ENCODE measurements at regions not wholly inside any gene's neighbourhood (a gene's known extent, or its start where the extent isn't known, plus 50 kb on each side); places are given as distances from the start of the nearest gene placed in this dataset.
A peak's percentile ranks its signal among the peaks of the same experiment; 100 is the strongest.
"Not testable (repeated sequence)": the region's sequence is repeated elsewhere in the genome, so short reads cannot be mapped to it uniquely, and the experiment has no call there.

DNA sequence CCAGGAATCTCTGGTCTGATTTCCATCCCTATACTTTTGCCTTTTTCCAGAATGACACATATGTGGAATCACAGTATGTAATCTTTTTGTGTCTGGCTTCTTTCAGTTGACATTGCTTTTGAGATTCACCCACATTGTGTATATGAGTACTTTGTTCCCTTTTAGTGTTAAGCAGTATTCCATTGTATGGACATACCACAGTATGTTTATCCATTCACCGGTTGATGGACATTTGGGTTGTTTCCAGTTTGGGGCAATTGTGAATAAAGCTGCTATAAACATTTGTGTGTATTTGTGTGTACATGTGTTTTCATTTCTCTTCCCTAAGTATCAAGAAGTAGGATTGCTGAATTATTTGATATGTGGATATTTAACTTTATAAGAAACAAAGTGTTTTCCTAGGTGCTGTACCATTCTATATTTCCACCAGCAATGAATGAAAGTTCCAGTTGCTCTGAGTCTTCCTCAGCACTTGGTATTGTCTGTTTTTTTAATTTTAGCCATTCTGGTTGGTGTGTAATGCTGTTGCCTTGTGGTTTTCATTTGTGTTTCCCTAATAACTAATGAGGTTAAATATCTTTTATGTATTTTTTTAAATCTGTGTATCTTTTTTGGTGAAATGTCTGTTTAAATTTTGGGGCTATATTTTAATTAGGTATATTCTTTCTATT is 203.5 kb upstream of the HAAO start:
- DNase-seq (ENCODE audit: low spot score) = no peak

DNA sequence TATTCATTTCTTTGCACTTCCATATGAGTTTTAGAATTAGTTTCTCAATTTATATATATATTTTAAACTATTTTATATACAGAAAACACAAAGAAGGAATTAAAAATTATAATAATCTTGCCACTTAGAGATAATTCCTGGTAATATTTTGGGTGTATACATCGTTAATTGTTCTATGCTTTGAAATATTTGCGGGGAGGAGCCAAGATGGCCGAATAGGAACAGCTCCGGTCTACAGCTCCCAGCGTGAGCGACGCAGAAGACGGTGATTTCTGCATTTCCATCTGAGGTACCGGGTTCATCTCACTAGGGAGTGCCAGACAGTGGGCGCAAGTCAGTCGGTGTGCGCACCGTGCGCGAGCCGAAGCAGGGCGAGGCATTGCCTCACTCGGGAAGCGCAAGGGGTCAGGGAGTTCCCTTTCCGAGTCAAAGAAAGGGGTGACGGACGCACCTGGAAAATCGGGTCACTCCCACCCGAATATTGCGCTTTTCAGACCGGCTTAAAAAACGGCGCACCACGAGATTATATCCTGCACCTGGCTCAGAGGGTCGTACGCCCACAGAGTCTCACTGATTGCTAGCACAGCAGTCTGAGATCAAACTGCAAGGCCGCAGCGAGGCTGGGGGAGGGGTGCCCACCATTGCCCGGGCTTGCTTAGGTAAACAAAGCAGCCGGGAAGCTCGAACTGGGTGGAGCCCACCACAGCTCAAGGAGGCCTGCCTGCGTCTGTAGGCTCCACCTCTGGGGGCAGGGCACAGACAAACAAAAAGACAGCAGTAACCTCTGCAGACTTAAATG is 197.1 kb upstream of the HAAO start:
- DNase-seq (ENCODE audit: low spot score) = not testable (repeated sequence)

DNA sequence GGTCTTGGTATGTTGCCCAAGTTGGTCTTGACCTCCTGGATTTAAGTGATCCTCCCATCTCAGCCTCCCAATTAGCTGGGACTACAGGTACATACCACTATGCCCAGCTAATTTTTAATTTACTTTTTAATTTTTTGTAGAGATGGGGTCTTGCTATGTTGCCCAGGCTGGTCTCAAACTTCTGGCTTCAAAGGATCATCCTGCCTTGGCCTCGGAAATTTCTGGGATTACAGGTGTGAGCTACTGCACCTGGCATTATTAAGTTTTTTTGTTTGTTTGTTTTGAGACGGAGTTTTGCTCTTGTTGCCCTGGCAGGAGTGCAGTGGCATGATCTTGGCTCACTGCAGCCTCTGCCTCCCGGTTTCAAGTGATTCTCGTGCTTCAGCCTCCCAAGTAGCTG is 195.7 kb upstream of the HAAO start:
- DNase-seq (ENCODE audit: low spot score) = not testable (repeated sequence)

DNA sequence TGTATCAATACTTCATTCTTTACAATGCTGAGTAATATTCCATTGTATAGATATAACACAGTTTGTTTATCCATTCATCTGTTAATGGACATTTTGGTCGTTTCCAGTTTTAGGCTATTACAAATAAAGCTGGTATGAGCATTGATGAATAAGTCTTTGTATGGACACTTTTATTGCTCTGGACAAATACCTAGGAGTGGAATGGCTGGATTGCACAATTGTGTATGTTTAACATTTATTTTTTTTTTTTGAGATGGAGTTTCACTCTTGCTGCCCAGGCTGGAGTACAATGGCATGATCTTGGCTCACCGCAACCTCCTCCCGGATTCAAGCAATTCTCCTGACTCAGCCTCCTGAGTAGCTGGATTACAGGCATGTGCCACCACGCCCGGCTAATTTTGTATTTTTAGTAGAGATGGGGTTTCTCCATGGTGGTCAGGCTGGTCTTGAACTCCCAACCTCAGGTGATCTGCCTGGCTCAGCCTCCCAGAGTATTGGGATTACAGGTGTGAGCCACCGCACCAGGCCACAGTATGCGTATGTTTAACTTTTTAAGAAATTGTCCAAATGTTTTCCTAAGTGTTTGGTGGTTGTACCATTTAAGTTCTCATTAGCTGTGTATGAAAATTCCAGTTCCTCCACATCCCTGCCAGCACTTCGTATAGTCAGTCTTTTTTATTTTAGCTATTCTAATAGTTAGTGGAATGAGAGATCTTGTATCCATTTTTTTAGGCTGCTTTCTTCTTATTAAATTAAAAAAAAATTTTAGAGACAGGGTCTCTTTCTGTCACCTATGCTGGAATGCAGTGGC is 194.9 kb upstream of the HAAO start:
- DNase-seq (ENCODE audit: low spot score) = no peak

DNA sequence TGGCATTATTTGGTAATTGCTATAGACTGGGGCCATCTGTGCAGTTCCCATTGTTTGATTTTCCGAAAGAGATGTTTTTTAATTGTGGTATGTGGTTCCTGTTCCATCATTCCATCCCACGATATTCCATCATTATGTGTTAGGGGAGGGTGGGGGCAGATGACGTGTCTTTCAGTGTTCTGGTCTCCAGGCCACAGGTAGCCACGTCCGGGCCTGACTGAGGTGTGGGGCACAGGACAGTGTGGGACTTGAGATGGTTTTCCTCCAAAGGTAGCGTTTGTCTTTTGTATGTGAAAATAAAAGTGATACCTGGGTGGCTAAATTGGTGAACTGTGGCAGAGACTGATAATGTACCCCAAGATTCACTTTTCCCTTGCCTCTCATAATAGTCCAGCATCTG is 192.2 kb upstream of the HAAO start:
- no peak for DNase-seq (ENCODE audit: low spot score)

DNA sequence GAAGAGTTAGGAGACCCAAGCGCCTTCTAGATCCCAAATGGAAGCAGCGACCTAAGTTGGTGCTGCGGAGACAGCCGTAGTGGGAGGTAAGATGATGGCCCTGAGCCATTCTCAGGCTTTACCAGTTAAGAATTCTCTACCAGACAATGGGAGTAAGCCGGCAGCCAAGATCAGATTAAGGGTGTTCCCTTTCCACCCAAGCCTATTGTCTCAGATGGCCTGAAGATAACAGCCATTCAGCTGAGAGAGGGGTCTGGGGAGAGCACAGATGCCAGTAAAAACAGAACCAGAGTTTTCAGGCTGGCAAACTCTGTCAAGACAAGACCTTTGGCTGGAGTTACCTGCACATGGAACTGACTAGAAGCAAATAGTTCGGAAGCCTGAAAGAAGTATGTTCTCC is 191.7 kb upstream of the HAAO start:
- DNase-seq (ENCODE audit: low spot score) = no peak

DNA sequence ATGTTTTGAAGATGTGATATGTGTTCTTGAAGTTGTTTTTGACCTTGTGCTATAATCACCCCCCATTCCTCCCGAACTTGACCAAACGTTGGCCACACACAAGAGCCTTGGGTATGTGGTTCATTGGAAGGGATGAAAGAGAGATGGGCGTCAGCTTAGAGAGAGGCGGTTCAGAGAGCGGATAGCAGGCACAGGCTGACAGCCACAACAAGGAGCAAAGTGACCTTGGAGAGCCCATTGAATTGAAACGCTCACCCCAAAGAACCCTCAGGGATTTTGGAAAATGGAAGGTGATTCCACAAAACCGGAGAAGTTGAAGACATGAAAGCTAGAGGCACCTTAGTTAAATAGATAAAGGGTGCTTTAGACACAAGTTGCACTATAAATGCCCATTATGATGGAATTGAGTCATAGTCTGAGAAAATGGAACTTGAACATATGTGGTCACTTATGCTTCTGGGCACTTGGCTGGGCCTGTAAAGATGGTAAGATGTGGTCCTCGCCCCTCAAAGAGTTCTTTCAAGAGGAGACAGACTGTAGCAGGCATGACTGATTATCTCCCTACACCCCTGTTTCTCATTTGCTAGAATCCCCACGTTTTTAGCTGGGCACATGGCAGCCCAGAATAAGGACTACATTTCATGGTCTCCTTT is 188.5 kb upstream of the HAAO start:
- no peak for DNase-seq (ENCODE audit: low spot score)

DNA sequence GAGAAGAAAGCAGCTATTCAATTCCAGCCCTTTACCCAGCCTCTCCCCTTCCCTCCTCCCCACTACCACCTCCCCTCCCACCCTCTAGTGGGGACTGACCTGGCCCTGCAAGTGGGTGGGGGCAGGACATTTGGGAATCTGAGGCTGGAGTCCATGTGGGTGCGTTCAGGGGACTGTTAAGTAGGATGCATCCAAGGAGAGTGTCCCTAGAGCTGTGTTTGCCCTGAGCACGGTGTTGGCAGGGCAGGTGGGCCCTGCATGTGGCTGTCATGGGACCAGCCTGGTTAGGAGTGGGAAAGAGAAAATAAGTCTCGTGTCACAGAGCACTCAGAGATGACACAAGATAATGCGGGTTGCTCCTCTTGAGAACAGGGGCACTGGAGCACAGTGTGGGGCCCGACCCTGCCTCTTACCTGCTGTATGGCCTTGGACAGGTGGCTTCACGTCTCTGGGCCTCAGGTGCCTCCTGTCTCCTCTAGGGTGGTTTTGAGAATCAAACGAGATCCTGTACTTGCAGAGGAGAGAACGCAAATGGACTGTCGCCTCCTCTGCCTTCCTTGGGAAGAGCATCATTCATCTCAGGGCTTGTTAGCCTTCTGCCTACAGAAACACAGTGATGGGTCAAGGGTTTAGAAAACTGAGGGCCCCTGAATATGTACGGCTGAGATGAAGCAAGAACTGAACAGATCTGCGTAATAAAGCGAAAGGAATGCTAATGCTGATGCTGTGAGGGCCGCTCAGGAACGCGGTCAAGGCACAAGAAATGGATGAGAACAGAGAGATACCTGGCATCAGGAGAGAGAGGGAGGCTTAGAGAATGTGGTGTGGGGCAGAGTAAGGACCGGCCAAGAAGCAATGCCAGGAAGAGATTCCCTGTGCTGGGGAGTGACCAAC is 187.7 kb upstream of the HAAO start:
- no peak for DNase-seq (ENCODE audit: low spot score)

DNA sequence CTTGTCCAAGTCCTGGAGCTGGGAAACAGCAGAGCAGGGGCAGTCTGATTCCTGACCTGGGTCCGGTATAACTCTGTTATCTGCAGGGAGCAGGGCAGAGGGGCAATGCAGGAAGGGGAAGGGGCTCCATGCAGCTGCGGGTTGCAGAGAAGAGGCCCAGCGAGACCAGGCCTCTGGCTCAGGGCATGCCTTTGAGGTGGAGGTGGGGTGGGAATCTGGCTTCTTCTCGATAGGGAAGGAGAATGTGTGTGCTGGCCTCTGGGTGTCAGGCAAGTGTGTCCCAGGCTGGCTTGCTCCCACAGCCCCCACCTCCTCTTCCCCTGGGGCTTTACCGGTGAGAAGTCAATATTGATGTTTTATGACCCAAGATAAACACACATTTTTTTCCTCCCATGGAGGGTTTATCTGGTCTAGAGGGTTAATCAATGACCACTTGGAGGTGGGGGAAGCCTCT is 187.1 kb upstream of the HAAO start:
- no peak for DNase-seq (ENCODE audit: low spot score)

DNA sequence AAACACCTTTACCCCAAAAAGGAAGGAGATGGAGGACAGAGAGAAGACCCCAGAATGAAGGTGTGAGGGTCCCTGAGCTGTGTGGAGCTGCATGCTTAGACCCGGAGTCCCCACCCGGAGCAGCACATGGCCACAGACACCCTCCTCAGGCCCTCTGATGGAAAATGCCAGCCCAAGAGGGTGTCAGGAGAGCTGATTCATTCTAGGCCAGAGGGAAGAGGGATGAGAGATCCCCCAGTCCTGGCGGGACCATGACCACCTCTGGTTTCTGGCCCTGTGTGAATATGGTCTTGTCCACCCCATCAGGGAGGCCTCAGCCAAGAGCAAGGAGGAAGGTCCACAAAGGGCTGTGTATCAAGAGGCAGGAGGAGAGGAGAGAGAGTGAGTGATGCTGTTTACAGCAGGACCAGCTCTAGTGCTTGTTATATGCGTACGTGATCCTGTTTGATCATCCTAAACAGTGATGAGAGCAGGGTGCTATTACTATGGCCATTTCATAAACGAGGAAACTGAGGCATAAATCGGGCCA is 186.6 kb upstream of the HAAO start:
- no peak for DNase-seq (ENCODE audit: low spot score)

DNA sequence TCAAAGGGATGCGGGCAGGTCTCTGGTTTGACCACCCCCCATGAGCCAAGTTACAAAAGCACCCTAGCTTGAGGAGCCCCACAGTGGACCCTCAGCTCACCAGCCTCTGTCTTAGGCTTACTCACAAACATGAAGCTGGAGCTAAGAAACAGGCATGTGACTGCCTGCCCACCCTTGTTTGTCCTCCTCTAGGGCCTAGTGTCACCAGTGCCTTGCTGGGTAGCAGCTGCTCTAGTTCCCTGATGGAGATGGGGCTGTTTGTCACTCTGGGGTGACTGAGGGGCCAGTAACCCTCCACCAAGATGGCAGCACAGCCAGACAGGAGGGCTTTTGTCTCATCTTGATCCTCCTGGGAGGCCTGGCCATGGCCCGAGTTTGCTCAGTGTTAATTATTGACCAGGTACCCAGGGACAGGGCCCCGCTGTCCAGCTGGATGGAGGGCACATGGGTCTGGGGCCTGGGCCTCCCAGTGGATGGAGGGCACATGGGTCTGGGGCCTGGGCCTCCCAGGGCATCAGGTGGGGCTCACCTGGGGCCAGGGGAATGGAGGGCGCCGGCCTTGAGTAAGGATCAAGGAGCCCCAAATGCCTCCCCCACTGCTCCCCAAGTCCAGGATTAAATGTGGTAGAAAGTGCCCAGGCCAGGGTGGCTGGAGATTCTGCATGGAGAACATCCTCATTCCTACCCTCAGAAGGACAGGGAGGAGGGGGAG is 185.9 kb upstream of the HAAO start:
- DNase-seq (ENCODE audit: low spot score) = no peak

DNA sequence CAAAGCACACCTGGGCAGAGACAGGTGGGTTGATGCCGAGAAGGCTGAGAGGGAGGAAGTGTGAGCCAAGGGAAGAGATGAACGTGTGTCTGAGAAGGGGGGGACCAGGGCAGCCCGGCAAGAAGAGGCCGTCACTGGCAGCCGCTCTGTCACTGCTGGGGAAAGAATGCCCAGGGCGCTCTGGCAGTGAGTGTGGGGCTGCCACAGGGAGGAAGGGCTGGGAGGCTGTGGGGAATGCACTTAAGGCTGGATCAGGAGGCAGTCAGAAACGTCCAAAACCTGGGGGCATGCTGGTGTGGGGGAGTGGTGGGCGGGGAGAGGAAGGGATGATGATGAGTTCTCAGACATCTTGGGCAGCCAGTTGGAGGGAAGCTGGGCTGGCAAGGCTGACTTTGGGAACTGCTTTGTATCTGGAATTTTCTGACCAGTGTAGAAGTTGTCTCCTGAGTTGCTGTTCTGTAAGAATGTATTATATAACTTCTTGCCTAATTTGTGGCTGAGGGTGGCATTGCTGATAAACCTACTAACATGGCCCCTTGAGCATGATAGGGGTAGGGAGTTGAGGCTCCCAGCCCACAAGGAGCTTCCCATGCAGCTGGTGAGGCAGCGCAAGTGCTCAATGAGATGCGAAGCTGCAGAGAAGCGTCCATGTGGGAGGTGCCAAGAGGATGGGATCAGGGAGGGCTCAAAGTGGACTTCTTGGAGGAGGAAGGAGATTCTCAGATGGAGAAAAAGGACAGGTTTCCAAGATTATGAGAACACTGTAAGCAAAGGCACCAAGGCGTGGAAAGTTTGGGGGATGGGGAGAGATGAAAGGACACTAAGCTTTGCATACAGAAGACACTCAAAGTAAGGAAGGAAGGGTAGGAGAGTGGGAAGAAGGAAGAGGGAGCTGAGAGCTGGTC is 185.1 kb upstream of the HAAO start:
- DNase-seq (ENCODE audit: low spot score) = no peak

DNA sequence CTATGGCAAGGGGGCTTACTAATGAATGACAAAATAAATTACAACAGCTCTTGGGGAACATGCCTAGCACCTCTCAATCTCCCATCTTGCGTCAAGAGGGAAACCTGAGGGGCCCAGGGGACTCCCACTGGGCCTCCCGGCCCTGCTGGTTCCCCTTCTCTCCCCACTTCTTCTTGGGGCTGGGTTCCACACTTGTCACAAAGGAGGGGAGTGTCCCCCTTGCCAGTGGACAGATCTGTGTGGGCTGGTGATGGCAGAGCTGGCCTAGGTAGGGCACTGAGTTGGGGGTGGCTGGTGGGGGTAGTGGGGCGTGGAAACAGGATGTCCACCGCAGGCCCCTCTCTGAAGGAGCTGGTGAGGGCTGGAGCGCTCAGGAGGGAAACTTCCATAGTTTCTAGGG is 184.0 kb upstream of the HAAO start:
- no peak for DNase-seq (ENCODE audit: low spot score)

DNA sequence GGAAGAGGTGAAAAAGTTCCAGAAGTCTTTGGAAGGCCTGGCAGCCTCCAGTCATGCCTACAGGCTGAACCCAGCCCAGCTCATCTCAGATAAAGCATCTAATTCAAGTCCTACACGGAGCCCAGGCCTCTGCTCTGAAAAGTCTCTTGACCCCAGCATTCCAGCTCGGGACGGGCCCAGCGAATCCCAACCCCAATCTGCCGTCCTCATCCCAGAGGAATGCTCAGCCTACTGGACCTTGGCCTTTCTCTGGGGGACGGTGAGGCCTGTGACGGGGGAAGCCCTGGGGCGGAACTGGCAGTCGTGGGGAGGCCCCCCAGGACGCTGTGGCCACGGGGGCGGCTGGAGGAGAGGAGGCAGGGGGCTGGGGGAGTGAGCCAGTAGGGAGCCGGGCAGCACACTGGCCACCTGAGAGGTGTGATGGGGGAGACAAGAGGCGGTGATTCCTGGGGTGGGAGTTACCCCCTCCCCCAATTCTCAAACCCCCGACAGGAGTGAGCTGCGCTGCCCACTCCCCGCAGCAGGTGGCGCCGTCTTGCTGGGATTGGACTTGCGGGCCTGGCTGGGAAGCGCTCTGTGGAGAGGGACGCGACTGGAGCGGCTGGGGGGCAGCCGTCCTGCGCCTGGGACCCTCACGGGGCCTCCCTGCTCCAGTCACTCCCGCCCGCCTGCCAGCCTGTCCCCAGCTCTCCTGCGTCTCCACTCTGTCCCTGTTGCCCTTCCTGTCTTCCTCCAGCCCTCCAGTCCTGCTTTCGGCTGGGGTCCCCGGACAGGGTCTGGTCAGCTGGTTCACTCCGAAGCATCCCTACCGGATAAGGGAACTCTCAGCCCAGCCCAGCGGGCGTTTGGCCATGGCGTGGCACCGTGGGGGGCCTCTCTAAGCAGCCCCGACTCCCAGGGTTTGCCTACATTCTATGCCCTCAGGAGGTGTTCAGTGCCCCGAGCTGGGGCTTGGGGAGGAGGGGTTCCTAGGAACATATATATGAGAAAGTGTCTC is 182.6 kb upstream of the HAAO start:
- DNase-seq (ENCODE audit: low spot score) = peak; percentile 47

DNA sequence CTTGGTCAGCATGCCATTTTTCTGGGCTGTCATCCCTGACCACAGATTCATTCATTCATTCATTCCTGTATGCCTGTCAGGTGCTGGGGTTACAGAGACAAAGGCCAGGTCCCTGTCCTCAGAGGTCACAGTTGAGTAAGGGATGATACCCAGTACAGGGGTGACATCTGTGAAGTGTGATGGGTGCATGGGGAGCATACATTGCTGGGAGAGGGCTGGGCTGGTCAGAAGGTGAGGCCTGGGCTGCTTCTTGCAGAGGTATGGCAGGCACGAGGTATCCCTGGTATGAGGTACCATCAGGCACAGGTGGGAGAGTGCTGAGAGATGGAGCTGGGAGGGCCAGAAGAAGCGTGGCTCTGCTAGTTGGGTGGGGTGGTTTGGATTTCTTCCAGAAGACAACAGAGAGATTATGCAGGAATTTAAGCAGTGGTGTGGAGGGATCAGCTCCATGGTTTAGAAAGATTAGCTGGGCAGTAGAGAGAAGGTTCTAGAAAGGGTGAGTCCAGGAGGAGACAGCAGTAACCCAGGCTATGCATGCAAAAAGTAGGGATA is 181.9 kb upstream of the HAAO start:
- no peak for DNase-seq (ENCODE audit: low spot score)

DNA sequence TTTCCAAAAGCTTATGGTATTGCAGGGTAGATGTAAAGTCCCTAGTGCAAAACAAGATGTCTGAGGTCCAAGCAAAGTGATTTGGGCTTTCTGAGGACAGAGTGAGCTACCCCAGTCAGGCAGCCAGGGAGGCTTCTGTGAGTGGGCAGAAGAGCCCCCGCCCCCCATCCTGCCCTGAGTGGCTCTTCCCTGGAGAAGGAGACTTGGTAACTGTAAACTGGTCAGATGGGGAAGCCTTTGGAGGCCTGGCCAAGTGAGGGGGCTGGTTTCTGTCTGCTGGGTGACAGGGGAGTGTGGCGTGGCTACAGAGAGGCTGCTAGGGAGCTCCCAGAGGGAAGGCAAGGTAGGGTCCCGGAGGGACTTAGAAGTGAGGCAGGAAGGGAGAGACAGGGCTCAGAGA is 181.3 kb upstream of the HAAO start:
- DNase-seq (ENCODE audit: low spot score) = no peak

DNA sequence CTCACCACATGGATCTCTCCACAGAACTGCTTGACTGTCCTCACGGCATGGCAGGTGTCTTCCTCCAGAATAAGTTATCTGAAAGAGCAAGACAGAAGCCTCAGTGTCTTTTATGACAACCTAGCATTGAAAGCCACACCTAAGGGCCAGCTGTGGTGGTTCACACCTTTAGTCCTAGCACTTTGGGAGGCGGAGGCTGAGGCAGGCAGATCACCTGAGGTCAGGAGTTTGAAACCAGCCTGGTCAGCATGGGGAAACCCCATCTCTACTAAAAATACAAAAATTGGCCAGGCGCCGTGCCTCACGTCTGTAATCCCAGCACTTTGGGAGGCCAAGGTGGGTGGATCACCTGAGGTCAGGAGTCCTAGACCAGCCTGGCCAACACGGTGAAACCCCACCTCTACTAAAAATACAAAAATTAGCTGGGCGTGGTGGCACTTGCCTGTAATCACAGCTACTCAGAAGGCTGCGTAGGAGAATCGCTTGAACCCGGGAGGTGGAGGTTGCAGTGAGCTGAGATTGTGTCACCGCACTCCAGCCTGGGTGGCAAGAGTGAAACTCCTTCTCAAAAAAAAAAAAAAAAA is 180.6 kb upstream of the HAAO start:
- DNase-seq (ENCODE audit: low spot score) = not testable (repeated sequence)
